IMR-90 (cell line): ENCODE measurements at regions not wholly inside any gene's neighbourhood (a gene's known extent, or its start where the extent isn't known, plus 50 kb on each side); places are given as distances from the start of the nearest gene placed in this dataset.
A peak's percentile ranks its signal among the peaks of the same experiment; 100 is the strongest.

Source experiments
- ATAC-seq: fragments of 200-7000 bp; cut with Tn5 transposase; 2 replicates; pipeline ENCODE4 v1.9.1; 2020; ENCODE audit warnings: low read depth, mild to moderate bottlenecking, moderate library complexity
- BruUV-seq: library from RNA; stranded (reverse); fragments of 400-500 nt; replicated peaks from 2 replicates; lab custom pipeline; 2021; lab: Mats Ljungman, UMichigan
- CTCF ChIA-PET: fragments of 300-600 bp; formaldehyde crosslinking; extraction: SDS; loops from one replicate; lab custom pipeline; 2021; ENCODE audit warnings: antibody characterized with exemption; lab: Yijun Ruan, JAX
- POLR2A ChIA-PET: fragments of 300-600 bp; sonication (Branson Sonifier 250); formaldehyde crosslinking; loops from one replicate; lab custom pipeline; 2022; ENCODE audit warnings: antibody characterized with exemption; ENCODE audit not compliant: unreplicated experiment; lab: Charles Lee
- DNase-seq: peaks from one replicate; pipeline ENCODE4 v3.0.0; 2013
- H2AFZ ChIP-seq: replicated peaks from 2 replicates; pipeline ENCODE3; 2013; ENCODE audit warnings: low read length, mild to moderate bottlenecking; ENCODE audit not compliant: poor library complexity
- H2AK5ac ChIP-seq: 2 replicates; pipeline ENCODE4 v1.6.1; 2013; ENCODE audit warnings: low read depth, low read length, inconsistent platforms
- H2AK9ac ChIP-seq: replicated peaks from 2 replicates; pipeline ENCODE3; 2013; ENCODE audit warnings: mild to moderate bottlenecking, low read depth, low read length, moderate library complexity; ENCODE audit not compliant: poor library complexity
- H2BK120ac ChIP-seq: 2 replicates; pipeline ENCODE4 v1.6.1; 2013; ENCODE audit warnings: low read depth, low read length, inconsistent platforms
- H2BK15ac ChIP-seq: 3 replicates; pipeline ENCODE4 v1.6.1; 2013; ENCODE audit warnings: low read depth, low read length, inconsistent platforms
- H2BK20ac ChIP-seq: 2 replicates; pipeline ENCODE4 v1.6.1; 2013; ENCODE audit warnings: low read depth, mild to moderate bottlenecking, inconsistent platforms, low read length, moderate library complexity
- H2BK5ac ChIP-seq: 2 replicates; pipeline ENCODE4 v1.6.1; 2013; ENCODE audit warnings: mild to moderate bottlenecking, low read depth, low read length, inconsistent platforms; ENCODE audit not compliant: poor library complexity, severe bottlenecking
- H3K14ac ChIP-seq: replicated peaks from 2 replicates; pipeline ENCODE4 v1.6.1; 2013; ENCODE audit warnings: low read depth, low read length, inconsistent platforms
- H3K18ac ChIP-seq: 2 replicates; pipeline ENCODE4 v1.6.1; 2013; ENCODE audit warnings: low read depth, low read length, control low read depth
- H3K23ac ChIP-seq: 2 replicates; pipeline ENCODE4 v1.6.1; 2013; ENCODE audit warnings: low read depth, low read length, inconsistent platforms
- H3K27ac ChIP-seq: 2 replicates; pipeline ENCODE4 v1.5.1; 2013; ENCODE audit warnings: mild to moderate bottlenecking, control low read depth, low read length; ENCODE audit not compliant: insufficient read depth
- H3K27me3 ChIP-seq: 2 replicates; pipeline ENCODE4 v1.6.1; 2013; ENCODE audit warnings: low read length; ENCODE audit not compliant: control insufficient read depth, insufficient read depth
- H3K36me3 ChIP-seq: 2 replicates; pipeline ENCODE4 v1.6.1; 2013; ENCODE audit warnings: low read length, mixed read lengths; ENCODE audit not compliant: control insufficient read depth, insufficient read depth
- H3K4ac ChIP-seq: 2 replicates; pipeline ENCODE4 v1.6.1; 2013; ENCODE audit warnings: low read depth, low read length, inconsistent platforms
- H3K4me1 ChIP-seq: 2 replicates; pipeline ENCODE4 v1.6.1; 2013; ENCODE audit warnings: low read length, mixed read lengths; ENCODE audit not compliant: control insufficient read depth, insufficient read depth
- H3K4me2 ChIP-seq: 2 replicates; pipeline ENCODE4 v1.6.1; 2013; ENCODE audit warnings: low read depth, mild to moderate bottlenecking, control low read depth, low read length, moderate library complexity
- H3K4me3 ChIP-seq: 2 replicates; pipeline ENCODE4 v1.5.1; 2013; ENCODE audit warnings: low read depth, mild to moderate bottlenecking, control low read depth, low read length, moderate library complexity; ENCODE audit not compliant: insufficient read depth
- H3K56ac ChIP-seq: 2 replicates; pipeline ENCODE4 v1.6.1; 2013; ENCODE audit warnings: low read length, inconsistent platforms; ENCODE audit not compliant: insufficient read depth; ENCODE audit errors: extremely low read depth
- H3K79me1 ChIP-seq, 2 experiments: 2 replicates each; pipeline ENCODE4 v1.6.1; 2013; ENCODE audit warnings: low read length in 2 of 2, inconsistent platforms in 1 of 2, low read depth in 1 of 2
- H3K9ac ChIP-seq: 2 replicates; pipeline ENCODE4 v1.6.1; 2013; ENCODE audit warnings: low read depth, low read length, control low read depth
- H3K9me1 ChIP-seq: 2 replicates; pipeline ENCODE4 v1.6.1; 2013; ENCODE audit warnings: low read length, inconsistent platforms; ENCODE audit not compliant: insufficient read depth
- H3K9me3 ChIP-seq: 2 replicates; pipeline ENCODE4 v1.6.1; 2013; ENCODE audit warnings: low read length; ENCODE audit not compliant: control insufficient read depth, insufficient read depth
- H4K20me1 ChIP-seq: 2 replicates; pipeline ENCODE4 v1.6.1; 2013; ENCODE audit warnings: low read length, inconsistent platforms; ENCODE audit not compliant: insufficient read depth
- H4K5ac ChIP-seq: 2 replicates; pipeline ENCODE4 v1.6.1; 2013; ENCODE audit warnings: mild to moderate bottlenecking, low read depth, low read length, control low read depth
- H4K8ac ChIP-seq, 2 experiments: 2 replicates each; pipeline ENCODE4 v1.6.1; 2013; ENCODE audit warnings: low read depth in 2 of 2, low read length in 2 of 2, control low read depth in 1 of 2, inconsistent platforms in 1 of 2
- H4K91ac ChIP-seq: 2 replicates; pipeline ENCODE4 v1.6.1; 2013; ENCODE audit warnings: low read depth, low read length, inconsistent platforms; ENCODE audit not compliant: insufficient read depth
- CEBPB ChIP-seq: IDR thresholded peaks from 2 replicates; pipeline ENCODE4 v1.6.1; 2012; ENCODE audit warnings: low read depth, low read length, improper control_type of control experiment
- SMC3 ChIP-seq: fragments of 150-350 bp; IDR thresholded peaks from 2 replicates; pipeline ENCODE4 v1.6.1; 2016; ENCODE audit warnings: low read depth, mild to moderate bottlenecking, antibody characterized with exemption, low read length, moderate library complexity
- WGBS, 2 experiments: methylation state at CpG; one replicate each; pipeline versions ENCODE4 v1.1.5 to v1.1.7; 2013; ENCODE audit warnings: missing lambda C conversion rate in 2 of 2; ENCODE audit not compliant: insufficient read length in 1 of 2; ENCODE audit errors: extremely low coverage in 2 of 2; 5-methylcytosine and 5-hydroxymethylcytosine counted together
- dilution Hi-C: fragments of 300-500 bp; cut with HindIII; formaldehyde crosslinking; loops from one replicate; pipeline ENCODE4 v1.14.3; 2018; ENCODE audit warnings: low sequenced_read_pairs; ENCODE audit not compliant: unreplicated experiment
- in situ Hi-C: fragments of 300-500 bp; cut with MboI; formaldehyde crosslinking; loops from 3 replicates; pipeline ENCODE4 v1.14.3; 2019; ENCODE audit warnings: low sequenced_read_pairs, inconsistent platforms, mixed read lengths
- intact Hi-C: fragments of 100-400 bp; cut with micrococcal nuclease; formaldehyde crosslinking; loops from 2 replicates; pipeline ENCODE4 v1.10.0; 2022

DNA sequence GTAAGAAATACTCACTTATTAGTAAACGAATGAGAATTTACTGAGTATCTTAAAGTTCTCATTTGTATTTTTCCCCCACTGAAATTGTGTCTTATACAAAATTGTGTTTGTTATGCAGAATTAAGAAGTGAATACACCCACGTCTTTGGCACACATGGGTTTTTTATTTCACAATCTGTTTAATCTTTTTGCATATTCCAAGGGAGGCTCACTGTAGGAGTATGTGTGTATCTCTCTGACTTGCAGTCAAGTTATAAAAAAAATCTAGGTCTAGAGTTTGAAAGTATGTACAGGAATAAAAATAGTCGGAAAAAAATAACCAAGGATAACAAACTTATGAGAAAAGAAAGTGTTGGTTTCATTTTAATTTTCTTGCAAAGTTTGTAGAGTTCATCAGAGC, 255.2 kb downstream of the PDCD6IP start:
- H2AK5ac ChIP-seq, result no peak overlapping the region
- peaks cover 3% of the 10 kb centered on the region; the same call in 1 of the 2 replicates for H3K4me1 ChIP-seq
- no peak overlapping the region for H3K27ac ChIP-seq
- H3K4ac ChIP-seq, result no peak overlapping the region
- TF ChIP-seq CEBPB (peak; percentile 30; the same call in 1 of the 2 replicates), SMC3 (no peak)
- no peak overlapping the region for H3K56ac ChIP-seq
- no peaks in the 10 kb centered on the region for H3K79me1 ChIP-seq
- no peak overlapping the region for H3K23ac ChIP-seq
- H2BK20ac ChIP-seq, result no peak overlapping the region
- peak; percentile 68 for ATAC-seq
- H3K4me2 ChIP-seq, result no peak overlapping the region
- no peaks in the 10 kb centered on the region for H3K27me3 ChIP-seq
- no peaks in the 10 kb centered on the region for H3K9me1 ChIP-seq
- H3K9ac ChIP-seq, result no peak overlapping the region
- no peak overlapping the region for H2BK15ac ChIP-seq
- BruUV-seq, result no TSS peak
- H2BK120ac ChIP-seq, result no peak overlapping the region
- POLR2A ChIA-PET, result no interaction called here
- dilution Hi-C loops (no loop called here), in situ Hi-C loops (no loop called here), intact Hi-C loops (no loop called here)
- H4K91ac ChIP-seq, result no peak overlapping the region
- H3K4me3 ChIP-seq, result no peak overlapping the region
- CTCF ChIA-PET, result no interaction called here
- H4K5ac ChIP-seq, result no peak overlapping the region
- H4K20me1 ChIP-seq, result no peaks in the 10 kb centered on the region
- H4K8ac ChIP-seq, result no peak overlapping the region
- H2AK9ac ChIP-seq, result no peak overlapping the region
- H2BK5ac ChIP-seq, result no peak overlapping the region
- peak; percentile 44 for DNase-seq
- no peaks in the 10 kb centered on the region for H3K9me3 ChIP-seq
- H3K14ac ChIP-seq, result no peak overlapping the region
- WGBS, 2 experiments, result no CpG with 5 or more reads among the region's 3 CpGs
- H3K36me3 ChIP-seq, result no peaks in the 10 kb centered on the region
- H2AFZ ChIP-seq, result no peak overlapping the region
- H3K18ac ChIP-seq, result no peak overlapping the region
